CD4-positive, alpha-beta T cell (primary cell): ENCODE measurements at regions not wholly inside any gene's neighbourhood (a gene's known extent, or its start where the extent isn't known, plus 50 kb on each side); places are given as distances from the start of the nearest gene placed in this dataset.

Source experiments
- ATAC-seq: fragments of 200-7000 bp; cut with Tn5 transposase; one replicate; pipeline ENCODE4 v1.10.0; 2022; ENCODE audit warnings: mild to moderate bottlenecking; ENCODE audit not compliant: poor library complexity
- CTCF ChIA-PET: fragments of 350-600 bp; sonication (Branson Sonifier 250); formaldehyde crosslinking; loops from one replicate; lab custom pipeline; 2021; ENCODE audit warnings: antibody characterized with exemption, inconsistent platforms; lab: Charles Lee
- POLR2A ChIA-PET: fragments of 350-600 bp; sonication (Branson Sonifier 250); formaldehyde crosslinking; loops from one replicate; lab custom pipeline; 2021; ENCODE audit warnings: antibody characterized with exemption, inconsistent platforms; lab: Charles Lee
- DNase-seq, 14 experiments: peaks; one replicate each; pipeline ENCODE4 v3.0.0-alpha.2; 2013 to 2020; ENCODE audit warnings: mixed read lengths in 2 of 14
- H3K27ac ChIP-seq, 2 donors: one replicate each; pipeline versions ENCODE4 v1.5.1 to v1.7.0; 2013; ENCODE audit warnings: low read length in 2 of 2, low read depth in 1 of 2, mild to moderate bottlenecking in 1 of 2
- H3K27me3 ChIP-seq, 2 experiments: 1 replicate in 1 of 2; 2 replicates in 1 of 2; pipeline versions ENCODE4 v1.6.1 to v1.7.0; 2013; ENCODE audit warnings: low read length in 2 of 2, control low read depth in 1 of 2, mild to moderate bottlenecking in 1 of 2, moderate library complexity in 1 of 2; ENCODE audit not compliant: insufficient read depth in 2 of 2, control insufficient read depth in 1 of 2
- H3K36me3 ChIP-seq: one replicate; pipeline ENCODE4 v1.6.1; 2013; ENCODE audit warnings: low read length, control low read depth; ENCODE audit not compliant: insufficient read depth
- H3K4me1 ChIP-seq: one replicate; pipeline ENCODE4 v1.6.1; 2013; ENCODE audit warnings: low read length, control low read depth; ENCODE audit not compliant: insufficient read depth
- H3K4me3 ChIP-seq: one replicate; pipeline ENCODE4 v1.5.1; 2013; ENCODE audit warnings: mild to moderate bottlenecking, low read length, moderate library complexity
- H3K9me3 ChIP-seq, 2 experiments: 1 replicate in 1 of 2; 2 replicates in 1 of 2; pipeline versions ENCODE4 v1.6.1 to v1.7.0; 2013; ENCODE audit warnings: low read length in 2 of 2, mild to moderate bottlenecking in 2 of 2, control low read depth in 1 of 2, moderate library complexity in 1 of 2; ENCODE audit not compliant: control insufficient read depth in 1 of 2, insufficient read depth in 1 of 2
- H3K27ac Mint-ChIP-seq: one replicate; pipeline ENCODE4 v1.8.0; 2020; ENCODE audit warnings: mixed read lengths
- H3K27me3 Mint-ChIP-seq: one replicate; pipeline ENCODE4 v1.8.0; 2021; ENCODE audit warnings: mixed read lengths
- H3K36me3 Mint-ChIP-seq: one replicate; pipeline ENCODE4 v1.8.0; 2021; ENCODE audit warnings: low read depth, mixed read lengths
- H3K4me1 Mint-ChIP-seq: one replicate; pipeline ENCODE4 v1.8.0; 2021; ENCODE audit warnings: low read depth, mixed read lengths
- H3K4me3 Mint-ChIP-seq: one replicate; pipeline ENCODE4 v1.8.0; 2020; ENCODE audit warnings: mild to moderate bottlenecking, mixed read lengths
- H3K9me3 Mint-ChIP-seq: one replicate; pipeline ENCODE4 v1.8.0; 2020; ENCODE audit warnings: mixed read lengths
- CTCF ChIP-seq: fragments of 200-600 bp; IDR thresholded peaks from one replicate; pipeline ENCODE4 v1.8.0; 2022; ENCODE audit warnings: antibody characterized with exemption, mild to moderate bottlenecking
- intact Hi-C, 2 experiments: fragments of 100-400 bp; cut with DNase I in 1 of 2; cut with micrococcal nuclease in 1 of 2; formaldehyde crosslinking; loops; one replicate each; pipeline versions ENCODE4 v1.15.1 to v1.9.0; 2023 to 2025; cut with DNase I, micrococcal nuclease

GRCh38 chr20:59382157-59382725 is 81.8 kb downstream of the EDN3 start:
- Mint-ChIP-seq H3K4me1 (peaks cover 18% of the 10 kb centered on the region), H3K4me3 (no peak overlapping the region), H3K9me3 (no peaks in the 10 kb centered on the region), H3K36me3 (no peaks in the 10 kb centered on the region), H3K27me3 (no peaks in the 10 kb centered on the region), H3K27ac (no peak overlapping the region)
- intact Hi-C loops, result no loop called here
- POLR2A ChIA-PET, result no interaction called here
- no peak for TF ChIP-seq CTCF
- Histone ChIP-seq H3K27ac (no peak overlapping the region), H3K27me3 (no peaks in the 10 kb centered on the region), H3K4me1 (peaks cover 12% of the 10 kb centered on the region), H3K4me3 (no peak overlapping the region), H3K9me3 (peaks cover 0 to 31% of the 10 kb centered on the region in 2 experiments), H3K36me3 (no peaks in the 10 kb centered on the region)
- CTCF ChIA-PET, result no interaction called here
- DNase-seq (no peak), ATAC-seq (no peak)

- CTCF ChIA-PET, result no interaction called here
- ATAC-seq (no peak), DNase-seq (no peak)
- intact Hi-C loops, result no loop called here
- H3K27ac ChIP-seq, result no peak overlapping the region
- POLR2A ChIA-PET, result interaction anchor here (0.6 kb wide), 1 partner anchor 260 kb away, joined by 3 read pairs; no protein-coding TSS in a partner anchor
- Mint-ChIP-seq H3K4me1 (peaks cover 14% of the 10 kb centered on the region), H3K36me3 (no peaks in the 10 kb centered on the region), H3K27ac (no peak overlapping the region), H3K27me3 (no peaks in the 10 kb centered on the region), H3K4me3 (no peak overlapping the region), H3K9me3 (no peaks in the 10 kb centered on the region)
- H3K27me3 ChIP-seq, result no peaks in the 10 kb centered on the region
- no peak for TF ChIP-seq CTCF
- no peaks in the 10 kb centered on the region for H3K36me3 ChIP-seq
- no peak overlapping the region for H3K4me3 ChIP-seq
- peaks cover 12% of the 10 kb centered on the region for H3K4me1 ChIP-seq
- peaks cover 0 to 31% of the 10 kb centered on the region in 2 experiments for H3K9me3 ChIP-seq
These were observed 82.5 kb downstream of the EDN3 start for GRCh38 chr20:59382907-59383306.

GRCh38 chr20:59385038-59385437 is 84.6 kb downstream of the EDN3 start:
- H3K4me1 ChIP-seq, result peaks cover 12% of the 10 kb centered on the region
- TF ChIP-seq CTCF, result no peak
- peaks cover 0 to 31% of the 10 kb centered on the region in 2 experiments for H3K9me3 ChIP-seq
- no peak overlapping the region for H3K4me3 ChIP-seq
- H3K27me3 Mint-ChIP-seq, result no peaks in the 10 kb centered on the region
- no peaks in the 10 kb centered on the region for H3K36me3 Mint-ChIP-seq
- peak in 3 of 14 experiments; percentile 5 to 29 (median 8) for DNase-seq
- peak overlapping the region; percentile 84 for H3K27ac Mint-ChIP-seq
- H3K9me3 Mint-ChIP-seq, result no peaks in the 10 kb centered on the region
- H3K36me3 ChIP-seq, result no peaks in the 10 kb centered on the region
- no peak overlapping the region for H3K4me3 Mint-ChIP-seq
- H3K27ac ChIP-seq, result peak overlapping the region in 1 of 2 donors; percentile 48
- ATAC-seq, result peak; percentile 50
- ChIA-PET POLR2A (interaction anchor here (0.6 to 1.6 kb wide), 7 partner anchors 15 to 733 kb away, joined by 3 to 9 read pairs (median 4); no protein-coding TSS in a partner anchor), CTCF (no interaction called here)
- peaks cover 0 to 6% of the 10 kb centered on the region in 2 experiments for H3K27me3 ChIP-seq
- intact Hi-C loops, result no loop called here
- H3K4me1 Mint-ChIP-seq, result peaks cover 10% of the 10 kb centered on the region
